ENCODE measurements at regions not wholly inside any gene's neighbourhood (a gene's known extent, or its start where the extent isn't known, plus 50 kb on each side); places are given as distances from the start of the nearest gene placed in this dataset.

- TF ChIP-seq POLR2A (IDR thresholded peaks at IDR 0.05), result no peak
- TF ChIP-seq, protein P1, sequence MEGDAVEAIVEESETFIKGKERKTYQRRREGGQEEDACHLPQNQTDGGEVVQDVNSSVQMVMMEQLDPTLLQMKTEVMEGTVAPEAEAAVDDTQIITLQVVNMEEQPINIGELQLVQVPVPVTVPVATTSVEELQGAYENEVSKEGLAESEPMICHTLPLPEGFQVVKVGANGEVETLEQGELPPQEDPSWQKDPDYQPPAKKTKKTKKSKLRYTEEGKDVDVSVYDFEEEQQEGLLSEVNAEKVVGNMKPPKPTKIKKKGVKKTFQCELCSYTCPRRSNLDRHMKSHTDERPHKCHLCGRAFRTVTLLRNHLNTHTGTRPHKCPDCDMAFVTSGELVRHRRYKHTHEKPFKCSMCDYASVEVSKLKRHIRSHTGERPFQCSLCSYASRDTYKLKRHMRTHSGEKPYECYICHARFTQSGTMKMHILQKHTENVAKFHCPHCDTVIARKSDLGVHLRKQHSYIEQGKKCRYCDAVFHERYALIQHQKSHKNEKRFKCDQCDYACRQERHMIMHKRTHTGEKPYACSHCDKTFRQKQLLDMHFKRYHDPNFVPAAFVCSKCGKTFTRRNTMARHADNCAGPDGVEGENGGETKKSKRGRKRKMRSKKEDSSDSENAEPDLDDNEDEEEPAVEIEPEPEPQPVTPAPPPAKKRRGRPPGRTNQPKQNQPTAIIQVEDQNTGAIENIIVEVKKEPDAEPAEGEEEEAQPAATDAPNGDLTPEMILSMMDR (IDR thresholded peaks at IDR 0.05), result no peak
These were observed 529.8 kb downstream of the MAFB start for GRCh38 chr20:40159276-40159675.
